Lung (tissue), 11 donors: ENCODE measurements at regions not wholly inside any gene's neighbourhood (a gene's known extent, or its start where the extent isn't known, plus 50 kb on each side); places are given as distances from the start of the nearest gene placed in this dataset.

ENCODE experiments used
- ATAC-seq: fragments of 200-7000 bp; cut with Tn5 transposase; one replicate; pipeline ENCODE4 v1.9.1; 2020; ENCODE audit warnings: moderate number of reproducible peaks; ENCODE audit not compliant: insufficient read depth, low FRiP score
- DNase-seq, 3 donors: peaks; one replicate each; pipeline ENCODE4 v3.0.0-alpha.2; 2013 to 2017
- H3K27ac ChIP-seq, 2 donors: one replicate each; pipeline ENCODE4 v1.5.1; 2013; ENCODE audit warnings: mild to moderate bottlenecking in 2 of 2, moderate library complexity in 2 of 2, control low read depth in 1 of 2, inconsistent platforms in 1 of 2, low read depth in 1 of 2, low read length in 1 of 2
- H3K27me3 ChIP-seq, 3 donors: one replicate each; pipeline ENCODE4 v1.5.1; 2013; ENCODE audit warnings: low read length in 2 of 3; ENCODE audit not compliant: control insufficient read depth in 3 of 3, insufficient read depth in 3 of 3
- H3K36me3 ChIP-seq, 4 donors: one replicate each; pipeline ENCODE4 v1.5.1; 2013; ENCODE audit warnings: low read length in 4 of 4, mild to moderate bottlenecking in 1 of 4, moderate library complexity in 1 of 4; ENCODE audit not compliant: control insufficient read depth in 4 of 4, insufficient read depth in 4 of 4
- H3K4me1 ChIP-seq, 5 donors: one replicate each; pipeline ENCODE4 v1.5.1; 2013; ENCODE audit warnings: low read length in 5 of 5, mild to moderate bottlenecking in 2 of 5, moderate library complexity in 1 of 5; ENCODE audit not compliant: control insufficient read depth in 5 of 5, insufficient read depth in 5 of 5
- H3K4me3 ChIP-seq: one replicate; pipeline ENCODE4 v1.5.1; 2013; ENCODE audit warnings: mild to moderate bottlenecking, control low read depth, moderate library complexity
- H3K9ac ChIP-seq, 2 donors: one replicate each; pipeline ENCODE4 v1.5.1; 2013; ENCODE audit warnings: low read length in 2 of 2, control low read depth in 1 of 2; ENCODE audit not compliant: insufficient read depth in 1 of 2
- H3K9me3 ChIP-seq, 4 donors: one replicate each; pipeline ENCODE4 v1.5.1; 2013; ENCODE audit warnings: low read length in 3 of 4, mild to moderate bottlenecking in 1 of 4, moderate library complexity in 1 of 4; ENCODE audit not compliant: control insufficient read depth in 4 of 4, insufficient read depth in 3 of 4
- WGBS, 2 donors: extraction: QIAGEN DNeasy Blood & Tissue Kit; methylation state at CpG; one replicate each; pipeline ENCODE4 v1.1.7; 2013; 5-methylcytosine and 5-hydroxymethylcytosine counted together
- TF ChIP-seq, protein P1 (sequence below): IDR thresholded peaks from 2 replicates; pipeline ENCODE4 v1.5.1; 2012; ENCODE audit warnings: mild to moderate bottlenecking; ENCODE audit errors: control extremely low read depth, extremely low read depth
- donor health status: control.
- donor health status: control.
- donor health status: Bipolar disorder and iron deficiency.
- donor health status: healthy.
- donor health status: DM: yes; HTN: yes; CAD: no.

GRCh38 chr7:156167987-156168386 lies 355.7 kb upstream of the SHH start:
- H3K27ac ChIP-seq = no peak overlapping the region
- no peaks in the 10 kb centered on the region for H3K27me3 ChIP-seq
- WGBS, 2 donors = 86 to 93% methylated on average over 5 of the region's 5 CpGs
- H3K9ac ChIP-seq = no peak overlapping the region
- no peak overlapping the region for H3K4me3 ChIP-seq
- peaks cover 0 to 2% (median 0%) of the 10 kb centered on the region in 4 donors for H3K9me3 ChIP-seq
- no peaks in the 10 kb centered on the region for H3K4me1 ChIP-seq
- DNase-seq (no peak), ATAC-seq (no peak)
- TF ChIP-seq, protein P1, sequence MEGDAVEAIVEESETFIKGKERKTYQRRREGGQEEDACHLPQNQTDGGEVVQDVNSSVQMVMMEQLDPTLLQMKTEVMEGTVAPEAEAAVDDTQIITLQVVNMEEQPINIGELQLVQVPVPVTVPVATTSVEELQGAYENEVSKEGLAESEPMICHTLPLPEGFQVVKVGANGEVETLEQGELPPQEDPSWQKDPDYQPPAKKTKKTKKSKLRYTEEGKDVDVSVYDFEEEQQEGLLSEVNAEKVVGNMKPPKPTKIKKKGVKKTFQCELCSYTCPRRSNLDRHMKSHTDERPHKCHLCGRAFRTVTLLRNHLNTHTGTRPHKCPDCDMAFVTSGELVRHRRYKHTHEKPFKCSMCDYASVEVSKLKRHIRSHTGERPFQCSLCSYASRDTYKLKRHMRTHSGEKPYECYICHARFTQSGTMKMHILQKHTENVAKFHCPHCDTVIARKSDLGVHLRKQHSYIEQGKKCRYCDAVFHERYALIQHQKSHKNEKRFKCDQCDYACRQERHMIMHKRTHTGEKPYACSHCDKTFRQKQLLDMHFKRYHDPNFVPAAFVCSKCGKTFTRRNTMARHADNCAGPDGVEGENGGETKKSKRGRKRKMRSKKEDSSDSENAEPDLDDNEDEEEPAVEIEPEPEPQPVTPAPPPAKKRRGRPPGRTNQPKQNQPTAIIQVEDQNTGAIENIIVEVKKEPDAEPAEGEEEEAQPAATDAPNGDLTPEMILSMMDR = no peak
- H3K36me3 ChIP-seq = no peaks in the 10 kb centered on the region

- TF ChIP-seq, protein P1 = no peak
- Histone ChIP-seq H3K27ac (no peak overlapping the region), H3K4me3 (no peak overlapping the region), H3K27me3 (no peaks in the 10 kb centered on the region), H3K36me3 (no peaks in the 10 kb centered on the region), H3K9me3 (peaks cover 0 to 2% (median 0%) of the 10 kb centered on the region in 4 donors), H3K4me1 (no peaks in the 10 kb centered on the region), H3K9ac (no peak overlapping the region)
- WGBS, 2 donors = 85 to 86% methylated on average over 10 of the region's 10 CpGs
- DNase-seq = no peak
- no peak for ATAC-seq
These were observed 355.1 kb upstream of the SHH start for GRCh38 chr7:156167417-156167807.

DNA sequence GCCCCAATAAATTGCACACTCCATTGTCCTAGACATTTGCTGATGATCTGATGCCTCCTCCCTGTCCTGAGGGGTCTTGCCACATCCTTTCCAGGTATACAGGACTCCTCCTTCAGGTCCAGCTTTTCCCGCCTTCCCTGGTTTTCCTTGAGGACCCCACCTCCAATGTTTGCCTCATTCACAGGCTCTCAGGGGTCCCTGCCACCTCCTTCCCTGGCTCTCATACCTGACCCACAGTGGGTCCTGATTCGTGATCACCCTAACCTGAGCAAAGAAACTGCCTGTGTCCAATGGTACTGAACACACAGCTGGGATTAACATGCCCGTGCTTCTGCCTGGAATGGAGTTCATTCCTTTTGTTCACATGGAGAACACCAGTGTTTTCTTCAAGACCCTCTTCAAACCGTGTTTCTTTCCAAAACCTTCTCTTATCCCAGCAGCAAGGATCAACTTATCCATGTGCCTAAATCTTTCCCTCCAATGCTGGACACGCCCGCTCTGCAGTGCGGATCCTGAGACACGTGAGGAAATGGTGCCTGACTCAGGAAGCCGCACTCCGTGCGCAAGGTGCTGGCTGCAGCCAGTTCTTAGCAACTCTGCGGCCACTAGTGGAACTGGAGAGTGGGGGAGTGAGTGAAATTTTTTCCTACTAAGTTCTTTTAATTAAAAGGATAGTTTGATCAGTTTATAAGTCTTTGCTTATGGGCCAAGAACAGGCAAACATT lies 354.6 kb upstream of the SHH start:
- DNase-seq = no peak
- Histone ChIP-seq H3K4me3 (no peak overlapping the region), H3K27ac (no peak overlapping the region), H3K9me3 (peaks cover 0 to 2% (median 0%) of the 10 kb centered on the region in 4 donors), H3K4me1 (no peaks in the 10 kb centered on the region), H3K27me3 (no peaks in the 10 kb centered on the region), H3K36me3 (no peaks in the 10 kb centered on the region), H3K9ac (no peak overlapping the region)
- TF ChIP-seq, protein P1 = no peak
- ATAC-seq = no peak
- WGBS, 2 donors = 86 to 90% methylated on average over 12 of the region's 12 CpGs

GRCh38 chr7:156163747-156164146 lies 351.5 kb upstream of the SHH start:
- no peaks in the 10 kb centered on the region for H3K9me3 ChIP-seq
- no peaks in the 10 kb centered on the region for H3K4me1 ChIP-seq
- no peak overlapping the region for H3K4me3 ChIP-seq
- TF ChIP-seq, protein P1 = no peak
- WGBS, 2 donors = 83% methylated on average over 3 of the region's 3 CpGs
- no peak overlapping the region for H3K27ac ChIP-seq
- DNase-seq = no peak
- no peaks in the 10 kb centered on the region for H3K27me3 ChIP-seq
- no peak for ATAC-seq
- H3K36me3 ChIP-seq = no peaks in the 10 kb centered on the region
- H3K9ac ChIP-seq = no peak overlapping the region
